Peyer's patch (tissue), 4 donors: ENCODE measurements at regions not wholly inside any gene's neighbourhood (a gene's known extent, or its start where the extent isn't known, plus 50 kb on each side); places are given as distances from the start of the nearest gene placed in this dataset.

Experiments
- CTCF ChIP-seq, 6 experiments: fragments of 450-650 bp in 4 of 6; fragments of 200-600 bp in 2 of 6; sonication (generic) in 1 of 6; IDR thresholded peaks; one replicate each; pipeline ENCODE4 v1.5.1; 2017 to 2019; ENCODE audit warnings: antibody characterized with exemption in 6 of 6, mild to moderate bottlenecking in 3 of 6, moderate library complexity in 1 of 6
- POLR2A ChIP-seq, 2 donors: fragments of 450-650 bp; IDR thresholded peaks; one replicate each; pipeline ENCODE4 v1.5.1; 2017; ENCODE audit warnings: antibody characterized with exemption in 2 of 2, mild to moderate bottlenecking in 2 of 2, moderate library complexity in 2 of 2

GRCh38 chr16:59899940-59900339 lies 1165.8 kb upstream of the GOT2 start:
- TF ChIP-seq POLR2A (IDR thresholded peaks at IDR 0.05) (no peak), CTCF (IDR thresholded peaks at IDR 0.05) (no peak)
